SU-DHL-6 (cell line): ENCODE measurements at regions not wholly inside any gene's neighbourhood (a gene's known extent, or its start where the extent isn't known, plus 50 kb on each side); places are given as distances from the start of the nearest gene placed in this dataset.

ENCODE experiments used
- H2AFZ ChIP-seq: fragments of 200-600 bp; sonication (generic); 2 replicates; pipeline ENCODE4 v1.6.1; 2014; ENCODE audit warnings: low read depth, mild to moderate bottlenecking, moderate library complexity, mixed read lengths, antibody characterized with exemption, low read length; ENCODE audit not compliant: severe bottlenecking
- H3F3A ChIP-seq: fragments of 200-600 bp; shearing (Covaris generic); 2 replicates; pipeline ENCODE4 v1.6.0; 2016; ENCODE audit warnings: antibody characterized with exemption, mild to moderate bottlenecking; ENCODE audit not compliant: insufficient read depth
- H3K27ac ChIP-seq: fragments of 200-600 bp; sonication (generic); 2 replicates; pipeline ENCODE4 v1.5.1; 2016; ENCODE audit warnings: low read depth, mild to moderate bottlenecking, low read length, moderate library complexity, mixed read lengths
- H3K27me3 ChIP-seq: fragments of 200-600 bp; sonication (generic), shearing (Covaris generic); 2 replicates; pipeline ENCODE4 v1.6.0; 2014; ENCODE audit warnings: mild to moderate bottlenecking, low read length
- H3K36me3 ChIP-seq: fragments of 200-600 bp; sonication (generic); 2 replicates; pipeline ENCODE4 v1.6.1; 2014; ENCODE audit warnings: mild to moderate bottlenecking, low read length, mixed read lengths
- H3K4me2 ChIP-seq: fragments of 300-600, 200-600 bp; shearing (Covaris generic), sonication (generic); 2 replicates; pipeline ENCODE4 v1.6.0; 2014; ENCODE audit warnings: low read length, low read depth, mild to moderate bottlenecking; ENCODE audit not compliant: poor library complexity, severe bottlenecking
- H3K4me3 ChIP-seq: fragments of 200-600 bp; sonication (generic); 2 replicates; pipeline ENCODE4 v1.5.1; 2014; ENCODE audit warnings: antibody characterized with exemption, low read length, mild to moderate bottlenecking, mixed read lengths; ENCODE audit not compliant: insufficient read depth, poor library complexity, severe bottlenecking
- H3K79me2 ChIP-seq: fragments of 200-600 bp; sonication (generic); 2 replicates; pipeline ENCODE4 v1.6.1; 2014; ENCODE audit warnings: mild to moderate bottlenecking, low read length, moderate library complexity; ENCODE audit not compliant: insufficient read depth
- H3K9ac ChIP-seq: fragments of 200-600 bp; sonication (generic); 2 replicates; pipeline ENCODE4 v1.7.0; 2014; ENCODE audit warnings: mild to moderate bottlenecking, low read length
- H3K9me2 ChIP-seq: fragments of 200-600 bp; sonication (generic); replicated peaks from 2 replicates; pipeline ENCODE4 v1.6.1; 2014; ENCODE audit warnings: low read length; ENCODE audit not compliant: insufficient read depth
- H3K9me3 ChIP-seq: fragments of 200-600 bp; sonication (generic); 2 replicates; pipeline ENCODE4 v1.6.1; 2014; ENCODE audit warnings: low read length, mixed read lengths; ENCODE audit not compliant: insufficient read depth
- H4K20me1 ChIP-seq: fragments of 200-600 bp; sonication (generic); 2 replicates; pipeline ENCODE4 v1.6.1; 2014; ENCODE audit warnings: low read depth, mild to moderate bottlenecking, antibody characterized with exemption, low read length, moderate library complexity, mixed read lengths
- EZH2phosphoT487 ChIP-seq: fragments of 200-600 bp; sonication (generic), shearing (Covaris generic); conservative IDR thresholded peaks from 2 replicates; pipeline ENCODE4 v1.6.1; 2018; ENCODE audit warnings: mild to moderate bottlenecking, antibody characterized with exemption, low read length, moderate library complexity, mixed read lengths
- TF ChIP-seq, protein P1 (sequence below): fragments of 200-600 bp; sonication (generic); IDR thresholded peaks from one replicate; pipeline ENCODE4 v1.5.1; 2017; ENCODE audit warnings: antibody characterized with exemption, mild to moderate bottlenecking, low read length, moderate library complexity; ENCODE audit not compliant: insufficient read depth, poor library complexity, severe bottlenecking

DNA sequence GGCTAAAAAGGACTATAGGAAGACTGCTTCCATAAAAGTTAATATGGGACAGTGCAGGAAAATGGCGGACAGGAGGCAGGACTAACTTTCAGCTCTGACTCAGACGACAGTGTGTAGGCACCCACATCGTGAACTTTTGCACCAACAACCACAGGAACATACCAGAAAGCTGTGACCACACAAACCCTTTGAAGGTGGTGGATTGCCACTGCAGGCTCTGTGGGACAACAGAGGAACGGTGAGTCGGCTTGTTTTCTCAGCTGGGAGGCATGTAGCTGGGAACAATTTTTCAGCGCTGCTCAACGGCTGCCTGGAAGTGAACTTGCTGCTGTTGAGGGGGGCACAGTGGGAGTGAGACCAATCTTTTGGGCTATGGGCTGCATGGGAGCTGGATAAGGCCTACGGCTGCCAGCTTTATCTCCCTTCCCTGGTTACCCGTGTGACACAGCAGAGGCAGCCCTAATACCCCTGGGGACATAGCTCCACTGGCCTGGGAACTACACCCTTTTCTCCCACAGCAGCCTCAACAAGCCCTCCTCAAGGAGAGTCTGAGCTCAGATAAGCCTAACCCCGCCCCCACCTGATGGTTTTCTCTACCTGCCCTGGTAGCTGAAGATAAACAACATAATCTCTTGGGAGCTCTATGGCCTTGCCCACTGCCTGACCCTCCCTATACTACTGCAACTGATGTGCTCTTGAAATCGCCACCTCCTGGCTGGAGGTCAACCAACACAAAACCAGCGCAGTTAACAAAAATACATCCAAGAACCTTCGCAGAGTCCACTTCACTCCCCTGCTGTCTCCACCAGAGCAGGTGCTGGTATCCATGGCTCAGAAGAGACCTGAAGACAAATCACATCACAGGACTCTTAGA is 1537.0 kb downstream of the C4orf33 start:
- no peaks in the 10 kb centered on the region for H3K9me3 ChIP-seq
- H3K4me3 ChIP-seq, result no peak overlapping the region
- no peak overlapping the region for H3K4me2 ChIP-seq
- no peaks in the 10 kb centered on the region for H3K27me3 ChIP-seq
- H4K20me1 ChIP-seq, result no peaks in the 10 kb centered on the region
- H3K9me2 ChIP-seq, result no peaks in the 10 kb centered on the region
- H2AFZ ChIP-seq, result no peak overlapping the region
- H3F3A ChIP-seq, result no peaks in the 10 kb centered on the region
- no peak overlapping the region for H3K27ac ChIP-seq
- H3K79me2 ChIP-seq, result no peaks in the 10 kb centered on the region
- H3K36me3 ChIP-seq, result no peaks in the 10 kb centered on the region
- H3K9ac ChIP-seq, result no peak overlapping the region
- TF ChIP-seq, protein P1, sequence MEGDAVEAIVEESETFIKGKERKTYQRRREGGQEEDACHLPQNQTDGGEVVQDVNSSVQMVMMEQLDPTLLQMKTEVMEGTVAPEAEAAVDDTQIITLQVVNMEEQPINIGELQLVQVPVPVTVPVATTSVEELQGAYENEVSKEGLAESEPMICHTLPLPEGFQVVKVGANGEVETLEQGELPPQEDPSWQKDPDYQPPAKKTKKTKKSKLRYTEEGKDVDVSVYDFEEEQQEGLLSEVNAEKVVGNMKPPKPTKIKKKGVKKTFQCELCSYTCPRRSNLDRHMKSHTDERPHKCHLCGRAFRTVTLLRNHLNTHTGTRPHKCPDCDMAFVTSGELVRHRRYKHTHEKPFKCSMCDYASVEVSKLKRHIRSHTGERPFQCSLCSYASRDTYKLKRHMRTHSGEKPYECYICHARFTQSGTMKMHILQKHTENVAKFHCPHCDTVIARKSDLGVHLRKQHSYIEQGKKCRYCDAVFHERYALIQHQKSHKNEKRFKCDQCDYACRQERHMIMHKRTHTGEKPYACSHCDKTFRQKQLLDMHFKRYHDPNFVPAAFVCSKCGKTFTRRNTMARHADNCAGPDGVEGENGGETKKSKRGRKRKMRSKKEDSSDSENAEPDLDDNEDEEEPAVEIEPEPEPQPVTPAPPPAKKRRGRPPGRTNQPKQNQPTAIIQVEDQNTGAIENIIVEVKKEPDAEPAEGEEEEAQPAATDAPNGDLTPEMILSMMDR, result no peak
- no peak for TF ChIP-seq EZH2phosphoT487

DNA sequence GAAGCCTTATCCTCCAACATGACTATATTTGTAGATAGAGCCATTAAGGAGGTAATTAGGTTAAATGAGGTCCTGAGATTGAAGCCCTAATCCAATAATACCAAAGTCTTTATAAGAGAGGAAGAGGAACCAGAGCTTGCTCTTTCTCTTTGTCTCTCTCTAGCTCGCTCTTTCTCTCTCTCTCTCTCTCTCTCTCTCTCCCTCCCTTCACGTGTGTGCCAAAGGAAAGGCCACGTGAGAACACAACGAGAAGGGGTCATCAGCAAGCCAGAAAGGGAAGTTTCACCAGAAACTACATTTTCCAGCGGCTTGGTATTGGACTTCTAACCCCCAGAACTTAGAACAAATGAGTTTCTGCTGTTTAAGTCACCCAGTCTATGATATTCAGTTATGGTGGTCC is 1540.5 kb downstream of the C4orf33 start:
- H3K79me2 ChIP-seq, result no peaks in the 10 kb centered on the region
- H3K36me3 ChIP-seq, result no peaks in the 10 kb centered on the region
- H4K20me1 ChIP-seq, result no peaks in the 10 kb centered on the region
- TF ChIP-seq, protein P1, result no peak
- no peak for TF ChIP-seq EZH2phosphoT487
- no peaks in the 10 kb centered on the region for H3K9me3 ChIP-seq
- no peak overlapping the region for H3K4me2 ChIP-seq
- H3K9ac ChIP-seq, result no peak overlapping the region
- no peaks in the 10 kb centered on the region for H3K27me3 ChIP-seq
- H2AFZ ChIP-seq, result peak overlapping the region; percentile 48
- no peaks in the 10 kb centered on the region for H3K9me2 ChIP-seq
- H3K4me3 ChIP-seq, result no peak overlapping the region
- no peak overlapping the region for H3K27ac ChIP-seq
- no peaks in the 10 kb centered on the region for H3F3A ChIP-seq

DNA sequence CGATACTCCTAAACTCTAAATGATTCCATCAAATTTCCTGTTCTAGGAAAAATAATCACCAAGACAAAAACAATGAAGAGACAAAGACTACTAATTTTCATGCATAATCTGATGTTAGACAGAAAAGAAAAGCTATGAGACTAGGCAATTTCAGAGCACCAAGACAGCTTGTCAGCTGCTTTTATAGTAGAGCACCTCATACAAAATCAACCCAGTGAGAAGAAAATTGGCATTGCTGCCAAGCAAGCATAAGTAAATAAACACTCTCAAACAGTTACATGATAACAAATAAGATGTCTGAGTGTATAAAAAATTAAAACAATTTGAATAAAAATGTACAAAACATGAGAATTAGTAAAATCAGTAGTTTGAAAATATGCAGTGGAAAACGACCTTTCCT is 1544.6 kb downstream of the C4orf33 start:
- Histone ChIP-seq H4K20me1 (no peaks in the 10 kb centered on the region), H3K36me3 (no peaks in the 10 kb centered on the region), H3K27me3 (no peaks in the 10 kb centered on the region), H2AFZ (no peak overlapping the region), H3K9me3 (no peaks in the 10 kb centered on the region), H3K27ac (no peak overlapping the region), H3K79me2 (no peaks in the 10 kb centered on the region), H3K9ac (no peak overlapping the region), H3F3A (no peaks in the 10 kb centered on the region), H3K4me2 (no peak overlapping the region), H3K4me3 (no peak overlapping the region), H3K9me2 (no peaks in the 10 kb centered on the region)
- TF ChIP-seq, protein P1, result no peak
- TF ChIP-seq EZH2phosphoT487, result no peak
